HepG2 (cell line): ENCODE measurements at regions not wholly inside any gene's neighbourhood (a gene's known extent, or its start where the extent isn't known, plus 50 kb on each side); places are given as distances from the start of the nearest gene placed in this dataset.

Source experiments
- AHR ChIP-seq: IDR thresholded peaks from 2 replicates; pipeline ENCODE4 v1.6.1; 2018; ENCODE audit warnings: missing genetic modification reagents, missing compliant biosample characterization
- BRD4 ChIP-seq: sonication (generic); formaldehyde crosslinking; IDR thresholded peaks from 2 replicates; pipeline ENCODE4 v1.4.0; 2020; ENCODE audit warnings: missing genetic modification reagents
- CHD4 ChIP-seq: fragments of 200-600 bp; sonication (generic); IDR thresholded peaks from 2 replicates; pipeline ENCODE4 v1.7.0; 2017; ENCODE audit warnings: mild to moderate bottlenecking, low read length, borderline replicate concordance
- FOXC1 ChIP-seq: sonication (generic); formaldehyde crosslinking; IDR thresholded peaks from 2 replicates; pipeline ENCODE4 v1.8.0; 2022; ENCODE audit warnings: mild to moderate bottlenecking, missing genetic modification reagents, borderline replicate concordance
- HIVEP1 ChIP-seq: sonication (generic); formaldehyde crosslinking; IDR thresholded peaks from 2 replicates; pipeline ENCODE4 v1.4.0; 2020; ENCODE audit warnings: mild to moderate bottlenecking, missing genetic modification reagents
- HNRNPLL ChIP-seq: fragments of 200-400 bp; formaldehyde crosslinking; IDR thresholded peaks from 2 replicates; pipeline ENCODE4 v1.6.1; 2017; ENCODE audit warnings: mild to moderate bottlenecking, low read depth, low read length; ENCODE audit not compliant: poor library complexity, severe bottlenecking
- MIER3 ChIP-seq: IDR thresholded peaks from 2 replicates; pipeline ENCODE4 v1.6.1; 2016; ENCODE audit warnings: missing compliant biosample characterization, borderline replicate concordance
- NFYB ChIP-seq: sonication (generic); formaldehyde crosslinking; IDR thresholded peaks from 2 replicates; pipeline ENCODE4 v1.4.0; 2020; ENCODE audit warnings: missing genetic modification reagents
- PRDM4 ChIP-seq: sonication (generic); formaldehyde crosslinking; IDR thresholded peaks from 2 replicates; pipeline ENCODE4 v1.9.0; 2021; ENCODE audit warnings: missing genetic modification reagents, borderline replicate concordance
- SALL1 ChIP-seq: sonication (generic); formaldehyde crosslinking; IDR thresholded peaks from 2 replicates; pipeline ENCODE4 v1.8.0; 2022; ENCODE audit warnings: mild to moderate bottlenecking, missing genetic modification reagents
- U2AF1 ChIP-seq: fragments of 200-400 bp; formaldehyde crosslinking; optimal IDR thresholded peaks from 2 replicates; pipeline ENCODE3; 2017; ENCODE audit warnings: mild to moderate bottlenecking, low read depth, low read length
- WIZ ChIP-seq: sonication (generic); formaldehyde crosslinking; IDR thresholded peaks from 2 replicates; pipeline ENCODE4 v1.5.1; 2020; ENCODE audit warnings: mild to moderate bottlenecking, missing genetic modification reagents
- ZNF20 ChIP-seq: sonication (generic); formaldehyde crosslinking; IDR thresholded peaks from 2 replicates; pipeline ENCODE4 v1.4.0; 2020; ENCODE audit warnings: mild to moderate bottlenecking, moderate library complexity, missing genetic modification reagents
- ZNF263 ChIP-seq: sonication (generic); formaldehyde crosslinking; IDR thresholded peaks from 2 replicates; pipeline ENCODE4 v1.4.0; 2020; ENCODE audit warnings: missing genetic modification reagents
- ZNF276 ChIP-seq: sonication (generic); formaldehyde crosslinking; IDR thresholded peaks from 2 replicates; pipeline ENCODE4 v1.4.0; 2020; ENCODE audit warnings: mild to moderate bottlenecking, low read depth, missing genetic modification reagents
- ZNF335 ChIP-seq: sonication (generic); formaldehyde crosslinking; IDR thresholded peaks from 2 replicates; pipeline ENCODE4 v1.4.0; 2020; ENCODE audit warnings: missing genetic modification reagents
- ZNF543 ChIP-seq: sonication (generic); formaldehyde crosslinking; IDR thresholded peaks from 2 replicates; pipeline ENCODE4 v1.4.0; 2020; ENCODE audit warnings: mild to moderate bottlenecking, missing genetic modification reagents
- ZNF75D ChIP-seq: sonication (generic); formaldehyde crosslinking; IDR thresholded peaks from 2 replicates; pipeline ENCODE4 v1.8.1; 2023; ENCODE audit warnings: missing genetic modification reagents, mild to moderate bottlenecking, borderline replicate concordance
- TF ChIP-seq, protein P1 (sequence below): sonication (generic); formaldehyde crosslinking; IDR thresholded peaks from 2 replicates; pipeline ENCODE4 v1.5.1; 2020; ENCODE audit warnings: missing genetic modification reagents, mild to moderate bottlenecking, borderline replicate concordance
- TF ChIP-seq, protein P2 (sequence below): sonication (generic); formaldehyde crosslinking; IDR thresholded peaks from 2 replicates; pipeline ENCODE4 v1.5.0; 2020; ENCODE audit warnings: mild to moderate bottlenecking, missing genetic modification reagents, moderate library complexity

DNA sequence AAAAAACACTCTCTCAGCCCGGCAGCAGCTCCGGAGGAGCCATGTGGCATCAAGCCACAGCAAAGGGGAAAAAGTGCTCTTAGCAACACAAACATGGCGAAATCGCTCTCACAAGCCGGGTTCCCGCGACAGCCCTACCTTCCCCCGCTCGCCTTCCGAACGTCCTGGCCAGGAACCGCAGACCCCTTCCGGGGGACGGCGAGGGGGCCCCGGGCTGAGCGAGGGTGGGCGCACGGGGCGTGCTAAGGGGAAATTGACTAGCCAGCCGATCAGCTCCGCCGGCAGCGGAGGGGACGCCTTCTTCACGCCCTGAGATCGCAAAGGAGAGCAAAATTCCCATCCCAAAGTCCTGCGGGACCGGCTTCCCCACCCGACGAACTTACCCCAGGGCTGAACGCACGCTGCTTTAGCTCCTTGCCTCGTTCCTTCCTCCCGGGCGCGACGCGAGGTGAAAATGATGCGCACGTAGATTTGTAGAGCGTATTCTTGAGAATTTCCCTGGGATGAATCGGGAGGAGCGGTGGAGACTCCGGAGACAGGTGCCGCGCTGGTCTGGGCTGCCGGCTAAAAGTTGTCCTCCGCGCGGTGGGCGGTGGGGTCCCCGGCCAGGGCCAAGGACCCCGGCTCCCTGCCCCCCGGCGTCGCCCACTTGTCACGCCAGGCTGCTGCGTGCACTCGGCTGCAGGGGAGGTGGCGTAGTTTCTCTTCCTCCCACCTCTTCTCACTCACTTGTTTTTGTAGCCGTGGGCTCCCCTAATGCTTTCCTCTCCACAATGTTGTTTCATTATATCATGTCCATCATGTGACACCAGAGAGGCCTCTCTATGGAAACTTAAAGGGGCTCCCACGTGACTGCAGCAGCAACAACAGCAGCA, 220.1 kb upstream of the MKLN1 start (continued):
- TF ChIP-seq ZNF276 (no peak), BRD4 (CRISPR knock-in tag) (0 out of 2 replicates have a peak, but pooled peaks have one; percentile 37), AHR (no peak), SALL1 (peak; percentile 25), PRDM4 (CRISPR knock-in tag) (no peak), ZNF20 (CRISPR knock-in tag) (no peak), HNRNPLL (peak; percentile 95), ZNF335 (CRISPR knock-in tag) (no peak), HIVEP1 (CRISPR knock-in tag) (no peak), NFYB (CRISPR knock-in tag) (no peak), ZNF75D (CRISPR knock-in tag) (no peak), WIZ (CRISPR knock-in tag) (no peak), ZNF263 (no peak), FOXC1 (CRISPR knock-in tag) (no peak), CHD4 (no peak), MIER3 (0 out of 2 replicates have a peak, but pooled peaks have one; percentile 12), ZNF543 (no peak), U2AF1 (no peak)
- TF ChIP-seq, protein P1, sequence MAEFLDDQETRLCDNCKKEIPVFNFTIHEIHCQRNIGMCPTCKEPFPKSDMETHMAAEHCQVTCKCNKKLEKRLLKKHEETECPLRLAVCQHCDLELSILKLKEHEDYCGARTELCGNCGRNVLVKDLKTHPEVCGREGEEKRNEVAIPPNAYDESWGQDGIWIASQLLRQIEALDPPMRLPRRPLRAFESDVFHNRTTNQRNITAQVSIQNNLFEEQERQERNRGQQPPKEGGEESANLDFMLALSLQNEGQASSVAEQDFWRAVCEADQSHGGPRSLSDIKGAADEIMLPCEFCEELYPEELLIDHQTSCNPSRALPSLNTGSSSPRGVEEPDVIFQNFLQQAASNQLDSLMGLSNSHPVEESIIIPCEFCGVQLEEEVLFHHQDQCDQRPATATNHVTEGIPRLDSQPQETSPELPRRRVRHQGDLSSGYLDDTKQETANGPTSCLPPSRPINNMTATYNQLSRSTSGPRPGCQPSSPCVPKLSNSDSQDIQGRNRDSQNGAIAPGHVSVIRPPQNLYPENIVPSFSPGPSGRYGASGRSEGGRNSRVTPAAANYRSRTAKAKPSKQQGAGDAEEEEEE (CRISPR knock-in tag), result no peak
- TF ChIP-seq, protein P2, sequence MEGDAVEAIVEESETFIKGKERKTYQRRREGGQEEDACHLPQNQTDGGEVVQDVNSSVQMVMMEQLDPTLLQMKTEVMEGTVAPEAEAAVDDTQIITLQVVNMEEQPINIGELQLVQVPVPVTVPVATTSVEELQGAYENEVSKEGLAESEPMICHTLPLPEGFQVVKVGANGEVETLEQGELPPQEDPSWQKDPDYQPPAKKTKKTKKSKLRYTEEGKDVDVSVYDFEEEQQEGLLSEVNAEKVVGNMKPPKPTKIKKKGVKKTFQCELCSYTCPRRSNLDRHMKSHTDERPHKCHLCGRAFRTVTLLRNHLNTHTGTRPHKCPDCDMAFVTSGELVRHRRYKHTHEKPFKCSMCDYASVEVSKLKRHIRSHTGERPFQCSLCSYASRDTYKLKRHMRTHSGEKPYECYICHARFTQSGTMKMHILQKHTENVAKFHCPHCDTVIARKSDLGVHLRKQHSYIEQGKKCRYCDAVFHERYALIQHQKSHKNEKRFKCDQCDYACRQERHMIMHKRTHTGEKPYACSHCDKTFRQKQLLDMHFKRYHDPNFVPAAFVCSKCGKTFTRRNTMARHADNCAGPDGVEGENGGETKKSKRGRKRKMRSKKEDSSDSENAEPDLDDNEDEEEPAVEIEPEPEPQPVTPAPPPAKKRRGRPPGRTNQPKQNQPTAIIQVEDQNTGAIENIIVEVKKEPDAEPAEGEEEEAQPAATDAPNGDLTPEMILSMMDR (CRISPR knock-in tag), result peak; percentile 17
